ENCODE measurements at regions not wholly inside any gene's neighbourhood (a gene's known extent, or its start where the extent isn't known, plus 50 kb on each side); places are given as distances from the start of the nearest gene placed in this dataset.

GRCh38 chr2:239895669-239896068 lies 129.5 kb downstream of the NDUFA10 start:
- TF ChIP-seq CTCF (optimal IDR thresholded peaks at IDR 0.05 in 1 of 3, IDR thresholded peaks at IDR 0.05 in 1 of 3, conservative IDR thresholded peaks at IDR 0.05 in 1 of 3; ENCODE audit: extremely low read depth in 1 of 3, insufficient read depth in 2 of 3, low read length in 3 of 3) (no peak), EZH2 (IDR thresholded peaks at IDR 0.05; ENCODE audit: low read length) (no peak)

Measured in keratinocyte (primary cell).